GM12878 (cell line): ENCODE measurements at regions not wholly inside any gene's neighbourhood (a gene's known extent, or its start where the extent isn't known, plus 50 kb on each side); places are given as distances from the start of the nearest gene placed in this dataset.

Experiments
- CHD2 ChIP-seq: IDR thresholded peaks from 2 replicates; pipeline ENCODE4 v1.6.1; 2011; ENCODE audit warnings: low read depth, low read length, improper control_type of control experiment, borderline replicate concordance
- CHD4 ChIP-seq: fragments of 200-600 bp; sonication (generic); IDR thresholded peaks from 2 replicates; pipeline ENCODE4 v1.6.1; 2016; ENCODE audit warnings: mild to moderate bottlenecking
- CTCF ChIP-seq, 3 experiments: IDR thresholded peaks in 2 of 3; conservative IDR thresholded peaks in 1 of 3; 2 replicates each; pipeline ENCODE4 v1.5.1; 2011; ENCODE audit warnings: low read depth in 3 of 3, low read length in 3 of 3, mild to moderate bottlenecking in 3 of 3, control low read depth in 2 of 3, moderate library complexity in 2 of 3, inconsistent platforms in 1 of 3, mixed read lengths in 1 of 3; ENCODE audit not compliant: control insufficient read depth in 2 of 3, insufficient read depth in 1 of 3; ENCODE audit errors: extremely low read depth in 1 of 3
- EGR1 ChIP-seq, 2 experiments: IDR thresholded peaks; 1 replicate in 1 of 2; 2 replicates in 1 of 2; pipeline ENCODE4 v1.6.1; 2011 to 2012; ENCODE audit warnings: low read depth in 2 of 2, low read length in 2 of 2, borderline replicate concordance in 1 of 2, mild to moderate bottlenecking in 1 of 2, moderate library complexity in 1 of 2
- EZH2 ChIP-seq: IDR thresholded peaks from 2 replicates; pipeline ENCODE4 v1.6.1; 2012; ENCODE audit warnings: low read depth, mild to moderate bottlenecking, control low read depth, inconsistent platforms, low read length, borderline replicate concordance; ENCODE audit not compliant: control insufficient read depth
- FOXM1 ChIP-seq: IDR thresholded peaks from 2 replicates; pipeline ENCODE4 v1.6.1; 2012; ENCODE audit warnings: low read depth, mild to moderate bottlenecking, inconsistent platforms, low read length, moderate library complexity
- MYC ChIP-seq: IDR thresholded peaks from 2 replicates; pipeline ENCODE4 v1.6.1; 2011; ENCODE audit warnings: mild to moderate bottlenecking, low read length, moderate library complexity, inconsistent platforms; ENCODE audit not compliant: insufficient read depth, insufficient replicate concordance, insufficient read length, severe bottlenecking
- POLR2AphosphoS5 ChIP-seq: IDR thresholded peaks from 2 replicates; pipeline ENCODE4 v1.6.1; 2011; ENCODE audit warnings: mild to moderate bottlenecking, low read length, inconsistent platforms
- RUNX3 ChIP-seq: IDR thresholded peaks from 2 replicates; pipeline ENCODE4 v1.6.1; 2012; ENCODE audit warnings: low read length, inconsistent platforms
- SPI1 ChIP-seq: IDR thresholded peaks from 2 replicates; pipeline ENCODE4 v1.6.1; 2011; ENCODE audit warnings: low read depth, mild to moderate bottlenecking, low read length, moderate library complexity, borderline replicate concordance; ENCODE audit not compliant: insufficient read depth
- YY1 ChIP-seq: IDR thresholded peaks from 2 replicates; pipeline ENCODE4 v1.6.1; 2011; ENCODE audit warnings: low read depth, mild to moderate bottlenecking, low read length
- TF ChIP-seq, protein P1 (sequence below): IDR thresholded peaks from 2 replicates; pipeline ENCODE4 v1.6.1; 2012; ENCODE audit warnings: low read length, inconsistent platforms
- TF ChIP-seq, protein P2 (sequence below): fragments of 450-650 bp; IDR thresholded peaks from 2 replicates; pipeline ENCODE4 v1.6.1; 2017; ENCODE audit warnings: antibody characterized with exemption, mild to moderate bottlenecking, moderate library complexity
- TF ChIP-seq, protein P3 (sequence below): fragments of 450-650 bp; IDR thresholded peaks from 2 replicates; pipeline ENCODE4 v1.6.1; 2017; ENCODE audit warnings: mild to moderate bottlenecking

DNA sequence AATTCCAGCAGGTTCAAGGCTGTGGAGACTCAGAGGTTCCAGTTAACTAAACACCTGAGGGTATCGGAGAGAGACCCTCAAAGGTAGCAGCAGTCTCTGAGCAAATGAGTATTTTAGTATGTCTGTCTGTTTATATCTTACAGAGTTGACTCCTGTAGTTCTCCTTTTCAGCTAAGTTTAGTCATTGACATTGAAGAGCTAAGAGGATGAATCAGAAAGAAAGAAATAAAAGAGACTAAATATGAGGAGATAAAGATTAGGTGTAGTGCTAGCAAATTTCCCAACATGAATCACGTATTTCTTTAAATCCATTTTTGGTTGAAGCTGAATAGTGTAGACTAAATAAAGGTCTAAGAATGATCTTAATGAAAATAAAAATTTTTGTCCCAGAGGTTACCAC lies 474.0 kb upstream of the RGMB start:
- no peak for TF ChIP-seq YY1
- no peak for TF ChIP-seq SPI1
- TF ChIP-seq RUNX3: no peak
- TF ChIP-seq CTCF (IDR thresholded peaks at IDR 0.05 in 2 of 3, conservative IDR thresholded peaks at IDR 0.05 in 1 of 3; ENCODE audit: control insufficient read depth in 2 of 3, extremely low read depth in 1 of 3, insufficient read depth in 1 of 3, low read depth in 3 of 3, low read length in 3 of 3): no peak
- TF ChIP-seq, protein P1, sequence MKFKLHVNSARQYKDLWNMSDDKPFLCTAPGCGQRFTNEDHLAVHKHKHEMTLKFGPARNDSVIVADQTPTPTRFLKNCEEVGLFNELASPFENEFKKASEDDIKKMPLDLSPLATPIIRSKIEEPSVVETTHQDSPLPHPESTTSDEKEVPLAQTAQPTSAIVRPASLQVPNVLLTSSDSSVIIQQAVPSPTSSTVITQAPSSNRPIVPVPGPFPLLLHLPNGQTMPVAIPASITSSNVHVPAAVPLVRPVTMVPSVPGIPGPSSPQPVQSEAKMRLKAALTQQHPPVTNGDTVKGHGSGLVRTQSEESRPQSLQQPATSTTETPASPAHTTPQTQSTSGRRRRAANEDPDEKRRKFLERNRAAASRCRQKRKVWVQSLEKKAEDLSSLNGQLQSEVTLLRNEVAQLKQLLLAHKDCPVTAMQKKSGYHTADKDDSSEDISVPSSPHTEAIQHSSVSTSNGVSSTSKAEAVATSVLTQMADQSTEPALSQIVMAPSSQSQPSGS: no peak
- no peak for TF ChIP-seq CHD4
- TF ChIP-seq EGR1 (IDR thresholded peaks at IDR 0.05; ENCODE audit: borderline replicate concordance in 1 of 2, low read depth in 2 of 2, low read length in 2 of 2): no peak
- TF ChIP-seq, protein P2, sequence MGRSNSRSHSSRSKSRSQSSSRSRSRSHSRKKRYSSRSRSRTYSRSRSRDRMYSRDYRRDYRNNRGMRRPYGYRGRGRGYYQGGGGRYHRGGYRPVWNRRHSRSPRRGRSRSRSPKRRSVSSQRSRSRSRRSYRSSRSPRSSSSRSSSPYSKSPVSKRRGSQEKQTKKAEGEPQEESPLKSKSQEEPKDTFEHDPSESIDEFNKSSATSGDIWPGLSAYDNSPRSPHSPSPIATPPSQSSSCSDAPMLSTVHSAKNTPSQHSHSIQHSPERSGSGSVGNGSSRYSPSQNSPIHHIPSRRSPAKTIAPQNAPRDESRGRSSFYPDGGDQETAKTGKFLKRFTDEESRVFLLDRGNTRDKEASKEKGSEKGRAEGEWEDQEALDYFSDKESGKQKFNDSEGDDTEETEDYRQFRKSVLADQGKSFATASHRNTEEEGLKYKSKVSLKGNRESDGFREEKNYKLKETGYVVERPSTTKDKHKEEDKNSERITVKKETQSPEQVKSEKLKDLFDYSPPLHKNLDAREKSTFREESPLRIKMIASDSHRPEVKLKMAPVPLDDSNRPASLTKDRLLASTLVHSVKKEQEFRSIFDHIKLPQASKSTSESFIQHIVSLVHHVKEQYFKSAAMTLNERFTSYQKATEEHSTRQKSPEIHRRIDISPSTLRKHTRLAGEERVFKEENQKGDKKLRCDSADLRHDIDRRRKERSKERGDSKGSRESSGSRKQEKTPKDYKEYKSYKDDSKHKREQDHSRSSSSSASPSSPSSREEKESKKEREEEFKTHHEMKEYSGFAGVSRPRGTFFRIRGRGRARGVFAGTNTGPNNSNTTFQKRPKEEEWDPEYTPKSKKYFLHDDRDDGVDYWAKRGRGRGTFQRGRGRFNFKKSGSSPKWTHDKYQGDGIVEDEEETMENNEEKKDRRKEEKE: no peak
- no peak for TF ChIP-seq MYC
- no peak for TF ChIP-seq POLR2AphosphoS5
- TF ChIP-seq, protein P3, sequence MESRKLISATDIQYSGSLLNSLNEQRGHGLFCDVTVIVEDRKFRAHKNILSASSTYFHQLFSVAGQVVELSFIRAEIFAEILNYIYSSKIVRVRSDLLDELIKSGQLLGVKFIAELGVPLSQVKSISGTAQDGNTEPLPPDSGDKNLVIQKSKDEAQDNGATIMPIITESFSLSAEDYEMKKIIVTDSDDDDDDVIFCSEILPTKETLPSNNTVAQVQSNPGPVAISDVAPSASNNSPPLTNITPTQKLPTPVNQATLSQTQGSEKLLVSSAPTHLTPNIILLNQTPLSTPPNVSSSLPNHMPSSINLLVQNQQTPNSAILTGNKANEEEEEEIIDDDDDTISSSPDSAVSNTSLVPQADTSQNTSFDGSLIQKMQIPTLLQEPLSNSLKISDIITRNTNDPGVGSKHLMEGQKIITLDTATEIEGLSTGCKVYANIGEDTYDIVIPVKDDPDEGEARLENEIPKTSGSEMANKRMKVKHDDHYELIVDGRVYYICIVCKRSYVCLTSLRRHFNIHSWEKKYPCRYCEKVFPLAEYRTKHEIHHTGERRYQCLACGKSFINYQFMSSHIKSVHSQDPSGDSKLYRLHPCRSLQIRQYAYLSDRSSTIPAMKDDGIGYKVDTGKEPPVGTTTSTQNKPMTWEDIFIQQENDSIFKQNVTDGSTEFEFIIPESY: no peak
- TF ChIP-seq EZH2: no peak
- TF ChIP-seq CHD2: no peak
- TF ChIP-seq FOXM1: no peak
